GM21576 (cell line): ENCODE measurements at regions not wholly inside any gene's neighbourhood (a gene's known extent, or its start where the extent isn't known, plus 50 kb on each side); places are given as distances from the start of the nearest gene placed in this dataset.

Source experiments
- ATAC-seq: cut with Tn5 transposase; IDR thresholded peaks from one replicate; pipeline ENCODE4 v1.9.1; 2021; ENCODE audit warnings: mild to moderate bottlenecking, moderate library complexity; ENCODE audit not compliant: unreplicated experiment

- ATAC-seq: no peak
Observed at GRCh38 chr4:33306131-33306530, 2586.0 kb downstream of the PCDH7 start.

GRCh38 chr4:33316033-33316432, 2595.9 kb downstream of the PCDH7 start:
- no peak for ATAC-seq

GRCh38 chr4:33316578-33316977, 2596.4 kb downstream of the PCDH7 start:
- ATAC-seq: no peak

- ATAC-seq: no peak
Observed at GRCh38 chr4:33323393-33323792, 2603.2 kb downstream of the PCDH7 start.

GRCh38 chr4:33334416-33334815, 2614.2 kb downstream of the PCDH7 start:
- no peak for ATAC-seq

GRCh38 chr4:33339762-33340161, 2619.6 kb downstream of the PCDH7 start:
- no peak for ATAC-seq

- ATAC-seq: no peak
Observed at GRCh38 chr4:33340168-33340567, 2620.0 kb downstream of the PCDH7 start.

- ATAC-seq: no peak
Observed at GRCh38 chr4:33349376-33349775, 2629.2 kb downstream of the PCDH7 start.

- ATAC-seq: no peak
Observed at GRCh38 chr4:33357121-33357520, 2637.0 kb downstream of the PCDH7 start.

GRCh38 chr4:33369446-33369845, 2649.3 kb downstream of the PCDH7 start:
- no peak for ATAC-seq

- no peak for ATAC-seq
Observed at GRCh38 chr4:33381816-33382215, 2661.6 kb downstream of the PCDH7 start.

- ATAC-seq: no peak
Observed at GRCh38 chr4:33386764-33387163, 2666.6 kb downstream of the PCDH7 start.

GRCh38 chr4:33390976-33391375, 2670.8 kb downstream of the PCDH7 start:
- ATAC-seq: no peak

- ATAC-seq: no peak
Observed at GRCh38 chr4:33395731-33396485, 2675.7 kb downstream of the PCDH7 start.

- no peak for ATAC-seq
Observed at GRCh38 chr4:33400504-33400903, 2680.3 kb downstream of the PCDH7 start.

GRCh38 chr4:33407496-33407895, 2687.3 kb downstream of the PCDH7 start:
- ATAC-seq: no peak

- ATAC-seq: no peak
Observed at GRCh38 chr4:33411182-33411581, 2691.0 kb downstream of the PCDH7 start.

- no peak for ATAC-seq
Observed at GRCh38 chr4:33421887-33422286, 2701.7 kb downstream of the PCDH7 start.

- ATAC-seq: no peak
Observed at GRCh38 chr4:33422656-33423055, 2702.5 kb downstream of the PCDH7 start.

GRCh38 chr4:33425936-33426335, 2705.8 kb downstream of the PCDH7 start:
- no peak for ATAC-seq

GRCh38 chr4:33427676-33428075, 2707.5 kb downstream of the PCDH7 start:
- no peak for ATAC-seq

GRCh38 chr4:33429971-33430370, 2709.8 kb downstream of the PCDH7 start:
- no peak for ATAC-seq

- ATAC-seq: no peak
Observed at GRCh38 chr4:33437406-33437805, 2717.2 kb downstream of the PCDH7 start.
